Suprapubic skin (tissue), 4 donors: ENCODE measurements at regions not wholly inside any gene's neighbourhood (a gene's known extent, or its start where the extent isn't known, plus 50 kb on each side); places are given as distances from the start of the nearest gene placed in this dataset.
"Not testable (repeated sequence)": the region's sequence is repeated elsewhere in the genome, so short reads cannot be mapped to it uniquely, and the experiment has no call there.

Source experiments
- DNase-seq, 2 donors: peaks; one replicate each; pipeline ENCODE4 v3.0.0-alpha.2; 2019; ENCODE audit warnings: low spot score in 2 of 2
- H3K27ac ChIP-seq: fragments of 200-600 bp; sonication (generic); one replicate; pipeline ENCODE4 v1.5.1; 2019
- H3K27me3 ChIP-seq: fragments of 200-600 bp; sonication (generic); one replicate; pipeline ENCODE4 v1.5.1; 2019
- H3K36me3 ChIP-seq: fragments of 200-600 bp; sonication (generic); one replicate; pipeline ENCODE4 v1.5.1; 2019
- H3K4me1 ChIP-seq: fragments of 200-600 bp; sonication (generic); one replicate; pipeline ENCODE4 v1.5.1; 2019
- H3K4me3 ChIP-seq: fragments of 200-600 bp; sonication (generic); one replicate; pipeline ENCODE4 v1.5.1; 2019; ENCODE audit warnings: mild to moderate bottlenecking
- H3K9me3 ChIP-seq: fragments of 200-600 bp; sonication (generic); one replicate; pipeline ENCODE4 v1.5.1; 2019
- EP300 ChIP-seq: sonication (generic); formaldehyde crosslinking; IDR thresholded peaks from one replicate; pipeline ENCODE4 v1.6.1; 2017; ENCODE audit warnings: antibody characterized with exemption
- POLR2A ChIP-seq, 2 donors: fragments of 450-650 bp; IDR thresholded peaks; one replicate each; pipeline ENCODE4 v1.6.1; 2017; ENCODE audit warnings: antibody characterized with exemption in 2 of 2, mild to moderate bottlenecking in 2 of 2, moderate library complexity in 2 of 2
- POLR2AphosphoS5 ChIP-seq, 3 donors: sonication (generic); formaldehyde crosslinking; IDR thresholded peaks; one replicate each; pipeline ENCODE4 v1.6.1; 2017; ENCODE audit warnings: antibody characterized with exemption in 3 of 3
- WGBS: methylation state at CpG from one replicate; pipeline ENCODE4 v1.1.5; 2018; 5-methylcytosine and 5-hydroxymethylcytosine counted together
- TF ChIP-seq, protein P1 (sequence below), 2 donors: fragments of 200-600 bp in 1 of 2; fragments of 450-650 bp in 1 of 2; sonication (generic) in 1 of 2; IDR thresholded peaks; one replicate each; pipeline ENCODE4 v1.5.1; 2016 to 2019; ENCODE audit warnings: antibody characterized with exemption in 2 of 2, mild to moderate bottlenecking in 1 of 2, moderate library complexity in 1 of 2

DNA sequence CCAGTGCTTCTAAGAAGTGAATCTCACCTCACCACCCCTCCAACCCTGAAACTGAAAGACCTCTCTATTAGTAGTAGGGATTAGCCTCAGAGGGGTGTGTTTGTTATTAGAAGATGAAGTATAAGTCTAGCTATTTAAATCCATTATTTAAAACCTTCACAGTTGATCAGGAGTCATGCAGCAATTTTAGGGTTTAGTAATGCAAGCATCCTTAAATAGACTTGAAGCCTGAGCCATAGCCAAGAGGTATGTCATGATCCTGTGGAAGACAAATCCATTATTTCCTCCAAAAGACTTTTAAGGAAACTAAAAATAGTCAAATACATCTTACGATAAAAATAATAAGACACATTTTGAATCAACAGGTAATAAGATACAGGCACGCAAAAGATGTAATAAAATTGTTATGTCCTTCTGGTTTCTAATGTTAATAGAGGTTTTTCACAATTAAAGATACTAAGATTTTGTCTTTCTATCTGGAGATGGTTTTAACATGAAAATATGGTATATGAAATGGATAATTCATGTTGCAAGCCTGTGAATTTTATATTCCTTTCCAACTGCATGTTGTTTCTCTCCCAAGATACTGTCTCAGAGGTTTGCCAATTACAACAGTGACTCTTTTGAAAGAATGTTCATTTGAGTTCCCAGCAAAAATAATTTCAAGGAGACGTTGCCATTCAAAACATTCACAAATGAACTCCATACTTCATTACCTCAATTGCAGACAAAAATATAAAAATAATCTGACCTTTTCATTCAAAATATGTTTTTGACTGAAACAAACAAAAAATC is 68.0 kb downstream of the LUZP4 start:
- H3K4me1 ChIP-seq: no peaks in the 10 kb centered on the region
- no peaks in the 10 kb centered on the region for H3K36me3 ChIP-seq
- H3K9me3 ChIP-seq: no peaks in the 10 kb centered on the region
- no peak overlapping the region for H3K27ac ChIP-seq
- TF ChIP-seq, protein P1, sequence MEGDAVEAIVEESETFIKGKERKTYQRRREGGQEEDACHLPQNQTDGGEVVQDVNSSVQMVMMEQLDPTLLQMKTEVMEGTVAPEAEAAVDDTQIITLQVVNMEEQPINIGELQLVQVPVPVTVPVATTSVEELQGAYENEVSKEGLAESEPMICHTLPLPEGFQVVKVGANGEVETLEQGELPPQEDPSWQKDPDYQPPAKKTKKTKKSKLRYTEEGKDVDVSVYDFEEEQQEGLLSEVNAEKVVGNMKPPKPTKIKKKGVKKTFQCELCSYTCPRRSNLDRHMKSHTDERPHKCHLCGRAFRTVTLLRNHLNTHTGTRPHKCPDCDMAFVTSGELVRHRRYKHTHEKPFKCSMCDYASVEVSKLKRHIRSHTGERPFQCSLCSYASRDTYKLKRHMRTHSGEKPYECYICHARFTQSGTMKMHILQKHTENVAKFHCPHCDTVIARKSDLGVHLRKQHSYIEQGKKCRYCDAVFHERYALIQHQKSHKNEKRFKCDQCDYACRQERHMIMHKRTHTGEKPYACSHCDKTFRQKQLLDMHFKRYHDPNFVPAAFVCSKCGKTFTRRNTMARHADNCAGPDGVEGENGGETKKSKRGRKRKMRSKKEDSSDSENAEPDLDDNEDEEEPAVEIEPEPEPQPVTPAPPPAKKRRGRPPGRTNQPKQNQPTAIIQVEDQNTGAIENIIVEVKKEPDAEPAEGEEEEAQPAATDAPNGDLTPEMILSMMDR (IDR thresholded peaks at IDR 0.05): no peak
- no peak for TF ChIP-seq POLR2A (IDR thresholded peaks at IDR 0.05)
- TF ChIP-seq EP300: no peak
- no peak for TF ChIP-seq POLR2AphosphoS5 (IDR thresholded peaks at IDR 0.05)
- DNase-seq: no peak
- WGBS: 66% methylated on average over 3 of the region's 3 CpGs
- no peak overlapping the region for H3K4me3 ChIP-seq
- H3K27me3 ChIP-seq: no peaks in the 10 kb centered on the region

DNA sequence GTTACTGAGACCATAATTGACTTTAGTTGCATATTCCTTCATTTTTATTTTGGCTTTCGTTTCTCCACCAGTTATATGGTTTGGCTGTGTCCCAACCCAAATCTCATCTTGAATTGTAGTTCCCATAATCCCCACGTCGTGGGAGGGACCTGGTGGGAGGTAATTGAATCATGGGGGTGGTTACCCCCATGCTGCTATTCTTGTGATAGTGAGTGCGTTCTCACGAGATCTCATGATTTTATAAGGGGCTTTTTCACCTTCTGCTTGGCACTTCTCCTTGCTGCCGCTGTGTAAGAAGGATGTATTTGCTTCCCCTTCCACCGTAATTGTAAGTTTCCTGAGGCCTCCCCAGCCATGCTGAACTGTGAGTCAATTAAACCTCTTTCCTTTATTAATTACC is 70.0 kb downstream of the LUZP4 start:
- H3K27me3 ChIP-seq, DNase-seq, H3K27ac ChIP-seq, H3K4me3 ChIP-seq, H3K36me3 ChIP-seq, H3K4me1 ChIP-seq, H3K9me3 ChIP-seq: not testable (repeated sequence)
- WGBS: 66% methylated on average over 7 of the region's 7 CpGs

DNA sequence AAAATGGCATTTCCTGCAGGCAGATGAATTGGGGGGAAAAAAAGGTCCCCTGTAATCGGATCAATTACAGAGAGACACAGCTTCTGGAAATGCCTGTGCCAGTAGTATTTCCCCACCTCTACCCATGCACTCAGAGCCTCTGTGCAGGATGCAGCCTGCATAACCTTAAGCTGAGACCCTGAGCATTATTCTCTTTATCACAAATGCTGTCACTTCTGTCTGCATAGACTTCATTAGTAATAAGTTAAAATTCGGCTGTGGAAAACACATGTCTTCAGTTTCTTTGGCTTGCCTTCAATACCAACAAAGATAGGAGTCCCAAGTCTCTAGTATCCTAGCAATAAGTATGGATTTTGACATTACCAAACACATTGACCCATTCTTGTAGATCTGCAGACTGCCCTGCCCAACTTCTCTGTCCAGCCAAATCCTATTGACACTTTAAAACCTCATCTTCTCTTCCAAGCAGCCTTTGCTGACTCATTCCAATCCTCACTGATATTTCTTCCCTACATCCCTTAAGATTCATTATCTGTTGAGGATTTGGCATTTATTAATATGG is 70.8 kb downstream of the LUZP4 start:
- Histone ChIP-seq H3K4me1 (no peaks in the 10 kb centered on the region), H3K4me3 (no peak overlapping the region), H3K27me3 (no peaks in the 10 kb centered on the region), H3K36me3 (no peaks in the 10 kb centered on the region), H3K27ac (no peak overlapping the region), H3K9me3 (no peaks in the 10 kb centered on the region)
- no peak for DNase-seq
- TF ChIP-seq POLR2AphosphoS5 (IDR thresholded peaks at IDR 0.05) (no peak), POLR2A (IDR thresholded peaks at IDR 0.05) (no peak), EP300 (no peak)
- TF ChIP-seq, protein P1 (IDR thresholded peaks at IDR 0.05): no peak
- 61% methylated on average over 2 of the region's 2 CpGs for WGBS

DNA sequence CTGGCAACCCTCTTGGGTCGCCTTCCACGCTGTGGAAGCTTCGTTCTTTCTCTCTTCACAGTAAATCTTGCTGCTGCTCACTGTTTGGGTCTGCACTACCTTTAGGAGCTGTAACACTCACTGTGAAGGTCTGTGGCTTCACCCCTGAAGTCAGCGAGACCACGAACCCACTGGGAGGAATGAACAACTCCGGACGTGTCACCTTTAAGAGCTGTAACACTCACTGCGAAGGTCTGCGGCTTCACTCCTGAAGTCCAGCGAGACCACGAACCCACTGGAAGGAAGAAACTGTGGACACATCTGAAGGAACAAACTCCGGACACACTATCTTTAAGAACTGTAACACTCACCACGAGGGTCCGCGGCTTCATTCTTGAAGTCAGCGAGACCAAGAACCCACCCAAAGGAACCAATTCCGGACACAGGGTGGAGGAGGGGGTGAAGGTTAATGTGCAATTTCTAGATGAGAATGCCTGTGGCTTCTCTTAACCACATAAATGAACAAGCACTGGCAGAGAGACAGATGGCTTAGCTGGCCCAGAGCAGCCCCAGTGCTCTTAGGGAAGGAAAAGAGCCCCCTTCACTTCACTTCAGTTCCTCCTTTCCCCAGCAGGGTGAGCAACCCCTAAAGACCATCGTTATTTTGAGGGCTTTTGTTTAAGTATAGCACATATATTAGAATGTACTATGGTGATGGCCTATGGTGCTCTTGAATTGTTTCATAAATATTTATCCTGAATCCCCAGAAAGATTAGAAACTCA is 73.0 kb downstream of the LUZP4 start:
- no peak overlapping the region for H3K27ac ChIP-seq
- H3K4me1 ChIP-seq: peaks cover 5% of the 10 kb centered on the region
- H3K4me3 ChIP-seq: no peak overlapping the region
- no peaks in the 10 kb centered on the region for H3K9me3 ChIP-seq
- TF ChIP-seq EP300 (no peak), POLR2A (IDR thresholded peaks at IDR 0.05) (no peak), POLR2AphosphoS5 (IDR thresholded peaks at IDR 0.05) (no peak)
- TF ChIP-seq, protein P1 (IDR thresholded peaks at IDR 0.05): no peak
- H3K36me3 ChIP-seq: no peaks in the 10 kb centered on the region
- DNase-seq: no peak
- H3K27me3 ChIP-seq: no peaks in the 10 kb centered on the region
- 80% methylated on average over 18 of the region's 18 CpGs for WGBS

DNA sequence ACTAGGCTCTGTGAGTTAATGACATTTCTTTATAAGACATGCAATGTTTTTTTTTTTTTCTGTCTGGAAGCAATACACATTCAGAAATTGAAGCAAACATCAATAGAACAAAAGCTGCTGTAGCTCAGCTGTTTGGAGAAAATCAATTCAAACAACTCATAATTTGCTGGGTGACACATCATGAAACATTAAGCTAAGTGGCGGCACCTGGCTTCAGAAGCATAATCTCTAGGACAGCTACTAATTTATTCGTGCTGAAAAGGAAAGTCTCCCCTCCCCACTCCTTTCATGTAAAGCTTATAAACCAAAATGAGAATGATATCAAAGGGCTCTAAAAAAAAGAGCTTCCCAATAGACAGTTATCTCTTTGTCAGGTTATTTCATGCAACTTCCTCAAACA is 73.9 kb downstream of the LUZP4 start:
- Histone ChIP-seq H3K27me3 (no peaks in the 10 kb centered on the region), H3K4me1 (peaks cover 8% of the 10 kb centered on the region), H3K9me3 (no peaks in the 10 kb centered on the region), H3K27ac (no peak overlapping the region), H3K4me3 (no peak overlapping the region), H3K36me3 (no peaks in the 10 kb centered on the region)
- no peak for DNase-seq
- 60% methylated on average over 2 of the region's 2 CpGs for WGBS
- TF ChIP-seq, protein P1 (IDR thresholded peaks at IDR 0.05): no peak
- no peak for TF ChIP-seq POLR2AphosphoS5 (IDR thresholded peaks at IDR 0.05)
- TF ChIP-seq POLR2A (IDR thresholded peaks at IDR 0.05): no peak
- TF ChIP-seq EP300: no peak
